Kidney (tissue), 13 donors: ENCODE measurements at regions not wholly inside any gene's neighbourhood (a gene's known extent, or its start where the extent isn't known, plus 50 kb on each side); places are given as distances from the start of the nearest gene placed in this dataset.

Experiments used
- DNase-seq, 5 donors: peaks; one replicate each; pipeline ENCODE4 v3.0.0-alpha.2; 2013 to 2020
- FAIRE-seq: peaks from 2 replicates; lab custom pipeline; 2012; peaks lifted over from hg19 to GRCh38; lab: Jason Lieb, UNC
- H3K27ac ChIP-seq, 2 donors: one replicate each; pipeline ENCODE4 v1.7.0; 2013; ENCODE audit warnings: low read depth in 2 of 2, low read length in 2 of 2, inconsistent platforms in 1 of 2
- H3K27me3 ChIP-seq: one replicate; pipeline ENCODE4 v1.7.1; 2013; ENCODE audit warnings: low read length, inconsistent platforms; ENCODE audit not compliant: control insufficient read depth, insufficient read depth
- H3K36me3 ChIP-seq, 3 donors: one replicate each; pipeline versions ENCODE4 v1.7.0 to v1.7.1; 2013; ENCODE audit warnings: low read length in 3 of 3, control low read depth in 1 of 3, inconsistent platforms in 1 of 3; ENCODE audit not compliant: insufficient read depth in 3 of 3, control insufficient read depth in 2 of 3
- H3K4me1 ChIP-seq, 3 donors: one replicate each; pipeline versions ENCODE4 v1.7.0 to v1.7.1; 2013; ENCODE audit warnings: low read length in 3 of 3, inconsistent platforms in 1 of 3, low read depth in 1 of 3; ENCODE audit not compliant: control insufficient read depth in 2 of 3, insufficient read depth in 2 of 3
- H3K4me3 ChIP-seq, 3 donors: one replicate each; pipeline versions ENCODE4 v1.7.0 to v1.8.1; 2013; ENCODE audit warnings: low read length in 3 of 3, control low read depth in 1 of 3, inconsistent platforms in 1 of 3
- H3K9ac ChIP-seq, 3 donors: one replicate each; pipeline versions ENCODE4 v1.7.0 to v1.7.1; 2013; ENCODE audit warnings: low read length in 3 of 3, control low read depth in 1 of 3, inconsistent platforms in 1 of 3
- H3K9me3 ChIP-seq, 3 donors: one replicate each; pipeline versions ENCODE4 v1.7.0 to v1.7.1; 2013; ENCODE audit warnings: low read length in 3 of 3, control low read depth in 1 of 3, inconsistent platforms in 1 of 3; ENCODE audit not compliant: control insufficient read depth in 2 of 3, insufficient read depth in 1 of 3
- intact Hi-C: fragments of 100-400 bp; cut with DNase I; formaldehyde crosslinking; loops from one replicate; pipeline ENCODE4 v1.11.1; 2022
- TF ChIP-seq, protein P1 (sequence below): IDR thresholded peaks from 3 replicates; pipeline ENCODE4 v1.5.1; 2012; ENCODE audit warnings: mild to moderate bottlenecking, moderate library complexity, borderline replicate concordance; ENCODE audit not compliant: insufficient read depth; ENCODE audit errors: extremely low read depth
- donor health status: control.
- donor health status: control.
- donor health status: control.
- donor health status: control.
- donor health status: control.
- donor health status: DM: yes; HTN: yes; CAD: no.
- donor health status: Normal renal cell carcinoma (clear cell type).

DNA sequence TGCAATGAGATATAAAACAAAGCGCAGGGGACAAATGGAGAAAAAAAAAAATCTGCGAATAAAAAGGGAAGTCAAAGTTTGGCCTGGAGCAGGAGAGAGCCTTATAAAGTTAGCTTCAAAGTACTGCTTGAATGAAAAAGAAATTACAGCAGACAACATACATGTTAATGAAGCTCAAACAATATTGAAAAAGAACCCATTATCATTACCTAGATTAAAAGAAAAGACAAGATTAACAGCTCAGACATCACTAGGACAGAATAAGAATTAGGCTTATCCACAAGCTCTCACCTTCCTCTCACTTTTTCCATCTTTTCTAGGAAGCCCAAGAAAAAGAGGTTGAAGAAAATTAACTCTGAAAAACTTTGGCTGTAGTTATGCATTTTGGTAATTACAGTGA is 503.5 kb downstream of the ETNK1 start:
- H3K27me3 ChIP-seq = no peaks in the 10 kb centered on the region
- intact Hi-C loops = no loop called here
- H3K4me1 ChIP-seq = no peaks in the 10 kb centered on the region
- no peaks in the 10 kb centered on the region for H3K36me3 ChIP-seq
- no peak overlapping the region for H3K9ac ChIP-seq
- H3K4me3 ChIP-seq = no peak overlapping the region
- H3K27ac ChIP-seq = no peak overlapping the region
- DNase-seq (no peak), FAIRE-seq (no peak)
- peaks cover 0 to 2% (median 0%) of the 10 kb centered on the region in 3 donors for H3K9me3 ChIP-seq
- TF ChIP-seq, protein P1, sequence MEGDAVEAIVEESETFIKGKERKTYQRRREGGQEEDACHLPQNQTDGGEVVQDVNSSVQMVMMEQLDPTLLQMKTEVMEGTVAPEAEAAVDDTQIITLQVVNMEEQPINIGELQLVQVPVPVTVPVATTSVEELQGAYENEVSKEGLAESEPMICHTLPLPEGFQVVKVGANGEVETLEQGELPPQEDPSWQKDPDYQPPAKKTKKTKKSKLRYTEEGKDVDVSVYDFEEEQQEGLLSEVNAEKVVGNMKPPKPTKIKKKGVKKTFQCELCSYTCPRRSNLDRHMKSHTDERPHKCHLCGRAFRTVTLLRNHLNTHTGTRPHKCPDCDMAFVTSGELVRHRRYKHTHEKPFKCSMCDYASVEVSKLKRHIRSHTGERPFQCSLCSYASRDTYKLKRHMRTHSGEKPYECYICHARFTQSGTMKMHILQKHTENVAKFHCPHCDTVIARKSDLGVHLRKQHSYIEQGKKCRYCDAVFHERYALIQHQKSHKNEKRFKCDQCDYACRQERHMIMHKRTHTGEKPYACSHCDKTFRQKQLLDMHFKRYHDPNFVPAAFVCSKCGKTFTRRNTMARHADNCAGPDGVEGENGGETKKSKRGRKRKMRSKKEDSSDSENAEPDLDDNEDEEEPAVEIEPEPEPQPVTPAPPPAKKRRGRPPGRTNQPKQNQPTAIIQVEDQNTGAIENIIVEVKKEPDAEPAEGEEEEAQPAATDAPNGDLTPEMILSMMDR = no peak

DNA sequence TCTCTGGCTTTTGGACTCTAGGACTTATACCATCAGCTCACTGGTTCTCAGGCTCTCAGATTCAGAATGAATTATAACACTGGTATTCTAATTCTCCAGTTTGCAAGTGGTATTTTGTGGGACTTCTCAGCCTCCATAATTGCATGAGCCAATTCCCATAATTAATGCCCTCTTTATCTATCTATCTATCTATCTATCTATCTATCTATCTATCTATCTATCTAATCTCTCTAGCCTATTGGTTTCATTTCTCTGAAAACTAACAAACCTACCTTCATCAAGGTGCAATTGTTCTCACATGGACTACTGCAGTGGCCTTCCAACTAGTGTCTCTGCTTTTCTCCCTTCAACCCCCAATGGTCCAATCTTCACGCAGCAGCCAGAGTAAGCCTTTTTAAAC is 507.4 kb downstream of the ETNK1 start:
- no peaks in the 10 kb centered on the region for H3K4me1 ChIP-seq
- no peak overlapping the region for H3K27ac ChIP-seq
- DNase-seq = no peak
- H3K27me3 ChIP-seq = no peaks in the 10 kb centered on the region
- peaks cover 0 to 2% (median 0%) of the 10 kb centered on the region in 3 donors for H3K9me3 ChIP-seq
- intact Hi-C loops = no loop called here
- no peak overlapping the region for H3K9ac ChIP-seq
- no peaks in the 10 kb centered on the region for H3K36me3 ChIP-seq
- TF ChIP-seq, protein P1 = no peak
- H3K4me3 ChIP-seq = no peak overlapping the region
- no peak for FAIRE-seq

DNA sequence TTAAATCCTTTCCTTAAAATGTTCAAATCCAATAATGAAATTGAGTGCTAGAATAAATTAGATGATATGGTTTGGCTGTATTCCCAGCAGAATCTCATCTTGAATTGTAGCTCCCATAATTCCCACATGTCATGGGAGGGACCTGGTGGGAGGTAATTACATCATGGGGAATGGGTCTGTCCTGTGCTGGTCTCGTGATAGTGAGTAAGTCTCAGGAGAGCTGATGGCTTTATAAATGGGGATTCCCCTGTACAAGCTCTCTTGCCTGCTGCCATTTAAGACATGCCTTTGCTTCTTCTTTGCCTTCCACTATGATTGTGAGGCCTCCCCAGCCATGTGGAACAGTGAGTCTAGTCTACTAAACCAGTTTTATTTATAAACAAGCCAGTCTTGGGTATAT is 508.5 kb downstream of the ETNK1 start:
- Histone ChIP-seq H3K27ac (no peak overlapping the region), H3K9me3 (peaks cover 0 to 2% (median 0%) of the 10 kb centered on the region in 3 donors), H3K4me1 (no peaks in the 10 kb centered on the region), H3K4me3 (no peak overlapping the region), H3K36me3 (no peaks in the 10 kb centered on the region), H3K9ac (no peak overlapping the region), H3K27me3 (no peaks in the 10 kb centered on the region)
- intact Hi-C loops = no loop called here
- no peak for DNase-seq
- FAIRE-seq = no peak
- TF ChIP-seq, protein P1 = no peak

DNA sequence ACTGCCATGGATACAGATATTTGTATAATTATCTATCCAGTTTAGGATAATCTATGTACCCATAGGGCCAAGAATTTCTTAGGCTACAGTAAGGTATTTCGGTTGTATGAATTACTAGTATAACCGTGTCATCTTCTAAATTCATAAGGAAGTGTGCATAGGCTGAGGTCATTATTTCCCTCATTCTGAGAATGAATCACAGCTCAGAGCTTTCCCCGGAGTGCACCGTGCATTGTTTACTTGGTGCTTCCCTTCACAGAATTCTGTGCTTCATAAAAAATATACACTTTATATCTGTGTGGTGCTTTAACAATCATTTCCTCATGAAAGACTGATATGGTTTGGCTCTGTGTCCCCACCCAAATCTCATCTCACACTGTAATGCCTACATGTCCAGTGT is 514.1 kb downstream of the ETNK1 start:
- Histone ChIP-seq H3K27me3 (no peaks in the 10 kb centered on the region), H3K9me3 (no peaks in the 10 kb centered on the region), H3K36me3 (no peaks in the 10 kb centered on the region), H3K9ac (no peak overlapping the region), H3K4me1 (no peaks in the 10 kb centered on the region), H3K27ac (no peak overlapping the region), H3K4me3 (no peak overlapping the region)
- no peak for DNase-seq
- FAIRE-seq = no peak
- intact Hi-C loops = no loop called here
- TF ChIP-seq, protein P1 = no peak
